Stomach (tissue), 8 donors: ENCODE measurements at regions not wholly inside any gene's neighbourhood (a gene's known extent, or its start where the extent isn't known, plus 50 kb on each side); places are given as distances from the start of the nearest gene placed in this dataset.

Source experiments
- DNase-seq, 2 donors: peaks; one replicate each; pipeline versions ENCODE4 v3.0.0 to v3.0.0-alpha.2; 2013 to 2019
- H3K27ac ChIP-seq, 5 donors: fragments of 200-600 bp in 4 of 5; sonication (generic) in 4 of 5; one replicate each; pipeline ENCODE4 v1.5.1; 2013 to 2019; ENCODE audit warnings: mild to moderate bottlenecking in 1 of 5, moderate library complexity in 1 of 5
- H3K27me3 ChIP-seq, 3 donors: fragments of 200-600 bp; sonication (generic); one replicate each; pipeline ENCODE4 v1.5.1; 2017 to 2019; ENCODE audit warnings: mixed run types in 1 of 3
- H3K36me3 ChIP-seq, 4 donors: fragments of 200-600 bp; sonication (generic); 1 replicate in 3 of 4; 2 replicates in 1 of 4; pipeline ENCODE4 v1.5.1; 2016 to 2019
- H3K4me1 ChIP-seq, 4 donors: fragments of 200-600 bp; sonication (generic); one replicate each; pipeline ENCODE4 v1.5.1; 2016 to 2019
- H3K4me3 ChIP-seq, 4 donors: fragments of 200-600 bp; sonication (generic) in 3 of 4; one replicate each; pipeline ENCODE4 v1.5.1; 2016 to 2019; ENCODE audit warnings: mild to moderate bottlenecking in 1 of 4
- H3K9me3 ChIP-seq, 4 donors: fragments of 200-600 bp; sonication (generic); one replicate each; pipeline ENCODE4 v1.5.1; 2016 to 2019
- CTCF ChIP-seq, 7 experiments: fragments of 450-650 bp in 4 of 7; fragments of 200-600 bp in 3 of 7; sonication (generic) in 3 of 7; IDR thresholded peaks; one replicate each; pipeline ENCODE4 v1.5.1; 2016 to 2019; ENCODE audit warnings: antibody characterized with exemption in 7 of 7, control low read depth in 2 of 7, mild to moderate bottlenecking in 1 of 7
- EP300 ChIP-seq: sonication (generic); formaldehyde crosslinking; IDR thresholded peaks from one replicate; pipeline ENCODE4 v1.6.1; 2017; ENCODE audit warnings: antibody characterized with exemption
- POLR2A ChIP-seq, 4 donors: fragments of 450-650 bp; IDR thresholded peaks; one replicate each; pipeline ENCODE4 v1.6.1; 2016; ENCODE audit warnings: antibody characterized with exemption in 4 of 4, control low read depth in 2 of 4, mild to moderate bottlenecking in 1 of 4, moderate library complexity in 1 of 4
- POLR2AphosphoS5 ChIP-seq, 3 donors: sonication (generic); formaldehyde crosslinking; IDR thresholded peaks; one replicate each; pipeline ENCODE4 v1.6.1; 2016; ENCODE audit warnings: antibody characterized with exemption in 3 of 3
- WGBS, 5 donors: extraction: QIAGEN DNeasy Blood & Tissue Kit in 3 of 5; methylation state at CpG; one replicate each; pipeline versions ENCODE4 v1.1.5 to v1.1.7; 2013 to 2018; 5-methylcytosine and 5-hydroxymethylcytosine counted together
- intact Hi-C: fragments of 100-400 bp; cut with DNase I; formaldehyde crosslinking; loops from one replicate; pipeline ENCODE4 v1.15.1; 2023; ENCODE audit warnings: low total_unique reads
- donor health status: healthy with polysubstance abuse.
- donor health status: Bipolar disorder and iron deficiency.
- donor health status: healthy.

GRCh38 chr16:87067836-87068761, 249.1 kb downstream of the C16orf95 start:
- peaks cover 0 to 1% (median 0%) of the 10 kb centered on the region in 4 donors for H3K4me1 ChIP-seq
- peaks cover 0 to 87% (median 27%) of the 10 kb centered on the region in 3 donors for H3K27me3 ChIP-seq
- H3K9me3 ChIP-seq: no peaks in the 10 kb centered on the region
- H3K36me3 ChIP-seq: no peaks in the 10 kb centered on the region
- intact Hi-C loops: no loop called here
- no peak for DNase-seq
- H3K27ac ChIP-seq: no peak overlapping the region
- WGBS, 5 donors: 82 to 86% (median 83%) methylated on average over 37 to 40 of the region's 40 CpGs
- TF ChIP-seq CTCF (IDR thresholded peaks at IDR 0.05) (no peak), EP300 (no peak), POLR2AphosphoS5 (IDR thresholded peaks at IDR 0.05) (no peak), POLR2A (IDR thresholded peaks at IDR 0.05) (no peak)
- H3K4me3 ChIP-seq: no peak overlapping the region

GRCh38 chr16:87068762-87069150, 248.4 kb downstream of the C16orf95 start:
- H3K27me3 ChIP-seq: peaks cover 0 to 80% (median 27%) of the 10 kb centered on the region in 3 donors
- TF ChIP-seq POLR2AphosphoS5 (IDR thresholded peaks at IDR 0.05) (no peak), EP300 (no peak), CTCF (IDR thresholded peaks at IDR 0.05) (no peak), POLR2A (IDR thresholded peaks at IDR 0.05) (no peak)
- no peaks in the 10 kb centered on the region for H3K36me3 ChIP-seq
- no peak overlapping the region for H3K4me3 ChIP-seq
- WGBS, 5 donors: 87 to 92% (median 89%) methylated on average over 19 to 20 of the region's 20 CpGs
- H3K27ac ChIP-seq: no peak overlapping the region
- intact Hi-C loops: no loop called here
- no peak for DNase-seq
- H3K4me1 ChIP-seq: no peaks in the 10 kb centered on the region
- H3K9me3 ChIP-seq: no peaks in the 10 kb centered on the region

GRCh38 chr16:87070657-87071056, 246.5 kb downstream of the C16orf95 start:
- no peak for DNase-seq
- H3K27ac ChIP-seq: no peak overlapping the region
- no peaks in the 10 kb centered on the region for H3K9me3 ChIP-seq
- no peaks in the 10 kb centered on the region for H3K36me3 ChIP-seq
- intact Hi-C loops: no loop called here
- H3K27me3 ChIP-seq: peaks cover 0 to 67% (median 27%) of the 10 kb centered on the region in 3 donors
- TF ChIP-seq EP300 (no peak), POLR2A (IDR thresholded peaks at IDR 0.05) (no peak), CTCF (IDR thresholded peaks at IDR 0.05) (no peak), POLR2AphosphoS5 (IDR thresholded peaks at IDR 0.05) (no peak)
- H3K4me3 ChIP-seq: no peak overlapping the region
- no peaks in the 10 kb centered on the region for H3K4me1 ChIP-seq
- WGBS, 5 donors: 77 to 86% (median 85%) methylated on average over 2 to 9 of the region's 9 CpGs

- Histone ChIP-seq H3K36me3 (no peaks in the 10 kb centered on the region), H3K9me3 (no peaks in the 10 kb centered on the region), H3K4me1 (no peaks in the 10 kb centered on the region), H3K4me3 (no peak overlapping the region), H3K27me3 (peaks cover 0 to 66% (median 25%) of the 10 kb centered on the region in 3 donors), H3K27ac (no peak overlapping the region)
- TF ChIP-seq POLR2A (IDR thresholded peaks at IDR 0.05) (no peak), CTCF (IDR thresholded peaks at IDR 0.05) (no peak), POLR2AphosphoS5 (IDR thresholded peaks at IDR 0.05) (no peak), EP300 (no peak)
- WGBS, 5 donors: 77 to 85% (median 81%) methylated on average over 8 of the region's 8 CpGs
- no peak for DNase-seq
- intact Hi-C loops: no loop called here
These were observed 245.1 kb downstream of the C16orf95 start for GRCh38 chr16:87072101-87072500.
